ENCODE measurements at regions not wholly inside any gene's neighbourhood (a gene's known extent, or its start where the extent isn't known, plus 50 kb on each side); places are given as distances from the start of the nearest gene placed in this dataset.
"Not testable (repeated sequence)": the region's sequence is repeated elsewhere in the genome, so short reads cannot be mapped to it uniquely, and the experiment has no call there.

DNA sequence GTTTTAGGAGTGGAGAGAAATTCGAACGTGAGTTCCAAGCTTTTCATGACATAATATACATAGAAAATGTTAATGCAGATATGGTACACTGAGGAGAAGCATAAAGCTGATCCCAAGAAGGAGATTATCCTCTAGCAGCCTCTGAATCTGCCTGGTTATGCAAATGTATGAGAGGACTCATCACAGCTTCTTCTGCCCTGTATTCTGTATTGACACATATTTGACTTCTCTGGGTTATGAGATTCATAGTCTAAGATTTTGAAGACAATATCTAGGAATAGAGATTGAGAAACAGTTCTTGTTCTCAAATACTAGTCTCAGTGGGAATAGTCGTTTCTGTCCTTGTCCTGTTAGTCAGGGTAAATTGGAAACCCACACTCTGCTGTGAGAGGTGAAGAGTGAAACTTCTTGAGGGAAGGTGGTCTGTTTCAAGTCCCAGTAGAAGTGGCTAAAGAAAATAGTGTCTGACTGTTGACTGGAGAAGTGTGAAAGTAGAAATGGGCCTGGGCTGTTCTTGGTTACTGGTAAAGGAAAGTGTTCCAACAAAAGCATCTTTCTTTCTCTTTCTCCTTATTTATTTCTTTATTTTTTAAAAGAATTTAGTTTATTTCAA, 1356.6 kb downstream of the SLITRK5 start:
- Mint-ChIP-seq H3K36me3 (ENCODE audit: low read depth) (no peaks in the 10 kb centered on the region), H3K27me3 (ENCODE audit: low read depth) (no peaks in the 10 kb centered on the region), H3K27ac (no peak overlapping the region), H3K4me3 (no peak overlapping the region), H3K4me1 (ENCODE audit: low read depth) (peaks cover 4% of the 10 kb centered on the region), H3K9me3 (peaks cover 17% of the 10 kb centered on the region)
- DNase-seq, result no peak
- CTCF ChIA-PET, result no interaction called here
- intact Hi-C loops (cut with micrococcal nuclease), result no loop called here

DNA sequence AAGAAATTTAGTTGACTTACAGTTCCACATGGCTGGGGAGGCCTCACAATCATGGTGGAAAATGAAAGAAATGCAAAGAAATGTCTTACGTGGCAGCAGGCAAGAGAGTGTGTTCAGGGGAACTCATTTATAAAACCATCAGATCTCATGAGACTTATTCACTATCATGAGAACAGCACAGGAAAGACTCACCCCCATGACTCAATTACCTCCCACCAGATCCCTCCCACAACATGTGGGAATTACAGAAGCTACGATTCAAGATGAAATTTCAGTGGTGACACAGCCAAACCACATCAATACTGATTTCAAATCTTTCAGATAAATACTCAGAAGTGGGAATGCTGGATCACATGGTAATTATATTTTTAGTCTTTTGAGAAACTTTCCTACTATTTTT, 1357.9 kb downstream of the SLITRK5 start:
- H3K27me3 Mint-ChIP-seq (ENCODE audit: low read depth), result no peaks in the 10 kb centered on the region
- peak; percentile 5 for DNase-seq
- H3K4me3 Mint-ChIP-seq, result no peak overlapping the region

DNA sequence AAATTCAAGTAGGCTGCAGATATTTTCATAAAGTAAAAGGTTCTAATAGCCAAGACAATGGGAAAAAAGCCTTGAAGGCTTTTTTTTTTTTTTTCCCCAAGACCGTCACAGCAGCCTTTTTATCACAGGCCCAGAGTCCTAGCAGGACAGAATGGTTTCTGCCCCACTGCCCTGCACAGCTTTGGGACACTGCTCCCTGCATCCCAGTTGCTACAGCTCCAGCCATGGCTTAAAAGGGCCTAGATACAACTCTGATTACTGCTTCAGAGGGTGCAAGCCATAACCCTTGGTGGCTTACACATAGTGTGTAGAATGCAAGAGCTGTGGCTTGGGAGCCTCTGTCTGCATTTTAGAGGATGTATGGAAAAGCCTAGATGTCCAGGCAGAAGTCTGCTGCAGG, 1362.8 kb downstream of the SLITRK5 start:
- CTCF ChIA-PET, result interaction anchor here (0.7 kb wide), 1 partner anchor 138 kb away, joined by 5 read pairs; no protein-coding TSS in a partner anchor
- no peak for DNase-seq
- Mint-ChIP-seq H3K4me3 (no peak overlapping the region), H3K27ac (no peak overlapping the region), H3K27me3 (ENCODE audit: low read depth) (no peaks in the 10 kb centered on the region), H3K4me1 (ENCODE audit: low read depth) (peaks cover 4% of the 10 kb centered on the region), H3K36me3 (ENCODE audit: low read depth) (no peaks in the 10 kb centered on the region), H3K9me3 (peaks cover 9% of the 10 kb centered on the region)
- intact Hi-C loops (cut with micrococcal nuclease), result no loop called here

More for the DNA sequence above, 1357.9 kb downstream of the SLITRK5 start:
- intact Hi-C loops (cut with micrococcal nuclease), result no loop called here
- CTCF ChIA-PET, result no interaction called here
- H3K9me3 Mint-ChIP-seq, result peaks cover 15% of the 10 kb centered on the region
- H3K4me1 Mint-ChIP-seq (ENCODE audit: low read depth), result peaks cover 4% of the 10 kb centered on the region
- H3K27ac Mint-ChIP-seq, result no peak overlapping the region
- no peaks in the 10 kb centered on the region for H3K36me3 Mint-ChIP-seq (ENCODE audit: low read depth)

DNA sequence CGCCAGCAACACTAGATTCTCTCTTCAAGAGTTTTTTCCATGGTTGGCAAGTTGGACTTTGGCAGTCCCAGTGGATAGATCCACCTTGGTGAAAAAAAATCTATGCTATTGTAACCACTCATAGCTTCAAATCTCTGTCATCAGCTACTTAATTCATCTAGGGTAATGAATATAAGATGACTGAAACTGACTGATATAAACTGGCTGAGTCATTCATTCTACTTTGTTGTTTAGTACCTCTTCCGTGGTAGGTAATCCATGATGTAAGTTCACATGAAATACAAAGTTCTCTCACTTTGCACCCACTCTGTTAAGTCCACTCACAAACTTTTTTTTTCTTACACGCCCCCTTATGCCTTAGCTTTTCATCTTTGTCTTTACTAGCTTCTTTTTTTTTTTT, 1381.5 kb downstream of the SLITRK5 start:
- intact Hi-C loops (cut with micrococcal nuclease), result no loop called here
- no peaks in the 10 kb centered on the region for H3K36me3 Mint-ChIP-seq (ENCODE audit: low read depth)
- no peak for DNase-seq
- CTCF ChIA-PET, result interaction anchor here (0.5 kb wide), 1 partner anchor 1188 kb away, joined by 3 read pairs; no protein-coding TSS in a partner anchor
- H3K4me3 Mint-ChIP-seq, result no peak overlapping the region
- peaks cover under 1% of the 10 kb centered on the region for H3K9me3 Mint-ChIP-seq
- no peaks in the 10 kb centered on the region for H3K27me3 Mint-ChIP-seq (ENCODE audit: low read depth)
- no peaks in the 10 kb centered on the region for H3K4me1 Mint-ChIP-seq (ENCODE audit: low read depth)
- H3K27ac Mint-ChIP-seq, result no peak overlapping the region

DNA sequence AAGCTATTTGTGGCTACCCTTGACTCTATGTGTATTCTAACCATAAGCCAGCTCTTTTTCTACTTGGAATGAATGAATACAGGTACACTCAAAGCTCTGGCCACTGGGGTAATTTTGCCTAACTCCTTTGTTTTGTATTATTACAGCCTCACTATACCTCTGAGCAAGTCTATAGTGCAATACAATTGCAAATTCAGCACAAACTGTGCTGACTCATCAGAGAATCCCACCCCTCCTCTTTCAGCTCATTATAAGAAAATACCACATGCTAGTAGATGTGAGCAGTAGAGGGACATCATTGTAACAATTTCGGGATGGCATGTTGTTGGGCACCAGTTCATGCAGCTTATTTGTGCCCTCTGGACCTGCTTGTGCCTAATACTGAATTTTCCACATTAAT, 1382.2 kb downstream of the SLITRK5 start:
- no peak overlapping the region for H3K4me3 Mint-ChIP-seq
- peaks cover 2% of the 10 kb centered on the region for H3K9me3 Mint-ChIP-seq
- CTCF ChIA-PET, result interaction anchor here (0.5 kb wide), 1 partner anchor 1189 kb away, joined by 3 read pairs; no protein-coding TSS in a partner anchor
- H3K27ac Mint-ChIP-seq, result no peak overlapping the region
- no peaks in the 10 kb centered on the region for H3K4me1 Mint-ChIP-seq (ENCODE audit: low read depth)
- H3K27me3 Mint-ChIP-seq (ENCODE audit: low read depth), result no peaks in the 10 kb centered on the region
- intact Hi-C loops (cut with micrococcal nuclease), result no loop called here
- H3K36me3 Mint-ChIP-seq (ENCODE audit: low read depth), result no peaks in the 10 kb centered on the region
- no peak for DNase-seq

DNA sequence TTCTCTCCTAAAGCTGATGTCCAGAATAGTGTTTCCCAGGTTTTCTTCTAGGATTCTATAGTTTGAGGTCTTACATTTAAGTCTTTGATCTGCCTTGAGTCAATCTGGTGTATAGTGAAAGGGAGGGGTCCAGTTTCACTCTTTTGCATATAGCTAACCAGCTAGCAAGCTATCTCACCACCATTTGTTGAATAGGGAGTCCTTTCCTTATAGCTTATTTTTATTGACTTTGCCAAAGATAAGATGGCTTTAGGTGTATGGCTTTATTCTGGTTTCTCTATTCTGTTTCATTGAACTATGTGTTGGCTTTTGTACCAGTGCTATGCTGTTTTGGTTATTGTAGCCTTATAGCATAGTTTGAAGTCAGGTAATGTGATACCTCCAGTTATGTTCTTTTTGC, 1386.1 kb downstream of the SLITRK5 start:
- Mint-ChIP-seq H3K4me1 (ENCODE audit: low read depth) (no peaks in the 10 kb centered on the region), H3K36me3 (ENCODE audit: low read depth) (no peaks in the 10 kb centered on the region), H3K27ac (no peak overlapping the region), H3K27me3 (ENCODE audit: low read depth) (no peaks in the 10 kb centered on the region), H3K4me3 (no peak overlapping the region), H3K9me3 (peaks cover 4% of the 10 kb centered on the region)
- CTCF ChIA-PET, result no interaction called here
- intact Hi-C loops (cut with micrococcal nuclease), result no loop called here
- no peak for DNase-seq

DNA sequence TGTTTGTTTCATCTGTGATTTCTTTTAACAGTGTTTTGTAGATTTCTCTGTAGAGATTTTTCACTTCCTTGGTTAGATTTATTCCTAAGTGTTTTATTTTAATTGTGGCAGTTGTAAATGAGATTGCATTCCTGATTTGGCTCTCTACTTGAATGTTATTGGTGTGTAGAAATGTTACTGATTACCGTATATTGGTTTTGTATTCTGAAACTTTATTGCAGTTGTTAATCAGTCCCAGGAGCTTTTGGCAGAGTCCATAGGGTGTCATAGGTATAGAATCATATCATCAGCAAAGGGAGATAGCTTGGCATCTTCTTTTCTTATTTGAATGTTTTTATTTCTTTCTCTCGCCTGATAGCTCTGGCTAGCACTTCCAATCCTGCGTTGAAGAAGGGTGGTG, 1386.7 kb downstream of the SLITRK5 start:
- H3K4me1 Mint-ChIP-seq (ENCODE audit: low read depth), result no peaks in the 10 kb centered on the region
- no peaks in the 10 kb centered on the region for H3K27me3 Mint-ChIP-seq (ENCODE audit: low read depth)
- CTCF ChIA-PET, result no interaction called here
- no peak overlapping the region for H3K27ac Mint-ChIP-seq
- H3K9me3 Mint-ChIP-seq, result peaks cover 4% of the 10 kb centered on the region
- H3K36me3 Mint-ChIP-seq (ENCODE audit: low read depth), result no peaks in the 10 kb centered on the region
- no peak for DNase-seq
- H3K4me3 Mint-ChIP-seq, result no peak overlapping the region
- intact Hi-C loops (cut with micrococcal nuclease), result no loop called here

DNA sequence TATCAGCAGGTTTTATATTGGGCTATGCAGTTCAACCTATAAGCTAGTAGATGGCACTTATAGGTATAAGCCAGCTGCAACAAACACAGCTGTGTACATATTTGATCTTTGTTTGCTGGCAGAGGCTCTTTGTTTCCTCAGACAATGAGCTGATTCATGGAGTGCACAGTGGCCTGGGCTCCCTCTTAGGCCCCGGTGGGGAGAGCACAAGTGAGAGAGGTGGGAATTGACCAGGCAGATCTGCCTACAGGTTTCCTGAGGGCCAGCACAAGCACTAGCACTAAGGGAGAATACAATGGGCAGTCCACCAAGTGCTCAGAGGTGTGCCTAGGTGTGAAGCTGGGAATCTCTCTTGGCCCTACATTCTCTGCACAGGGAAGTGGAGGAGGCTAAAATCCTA, 1390.7 kb downstream of the SLITRK5 start:
- H3K9me3 Mint-ChIP-seq, result peaks cover 4% of the 10 kb centered on the region
- CTCF ChIA-PET, result no interaction called here
- intact Hi-C loops (cut with micrococcal nuclease), result loop anchor here (10.0 kb wide), 1 partner anchor 1057 kb away; no protein-coding TSS in a partner anchor

DNA sequence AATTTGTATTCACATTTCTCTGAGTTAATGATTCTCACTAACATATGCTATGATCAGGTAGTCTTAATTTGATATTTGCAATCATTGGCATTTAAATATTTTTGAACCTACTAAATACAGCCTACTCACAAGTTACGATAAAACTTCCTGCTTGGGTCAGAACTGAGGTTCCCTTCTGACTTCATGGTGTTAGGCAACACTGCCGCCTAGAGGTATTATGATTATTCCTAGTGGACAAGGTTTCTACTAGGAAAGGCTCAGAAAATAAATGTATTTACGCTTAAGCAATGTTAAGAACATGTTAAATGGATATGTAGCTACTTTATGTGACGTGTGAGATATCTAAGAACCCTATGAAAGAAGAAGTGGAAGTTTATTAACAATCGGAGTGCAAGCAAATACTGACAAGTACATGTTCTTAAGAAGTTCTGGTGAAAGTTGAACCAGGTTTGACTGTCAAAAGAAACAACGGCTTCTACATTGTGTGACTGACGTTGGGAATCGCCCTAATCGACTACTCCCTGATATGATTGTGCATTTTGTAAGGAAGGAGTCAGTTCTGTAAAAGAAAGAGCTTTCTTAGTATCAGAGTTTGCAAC, 1395.8 kb downstream of the SLITRK5 start:
- H3K27me3 Mint-ChIP-seq (ENCODE audit: low read depth), result no peaks in the 10 kb centered on the region
- H3K4me1 Mint-ChIP-seq (ENCODE audit: low read depth), result no peaks in the 10 kb centered on the region
- no peak overlapping the region for H3K4me3 Mint-ChIP-seq
- peak; percentile 18 for DNase-seq
- no peaks in the 10 kb centered on the region for H3K36me3 Mint-ChIP-seq (ENCODE audit: low read depth)
- intact Hi-C loops (cut with micrococcal nuclease), result loop anchor here (5.0 to 10.0 kb wide), 2 partner anchors 1062 to 1395 kb away; partner anchors contain the start of gene SLITRK5
- no peak overlapping the region for H3K27ac Mint-ChIP-seq
- H3K9me3 Mint-ChIP-seq, result peaks cover 3% of the 10 kb centered on the region
- CTCF ChIA-PET, result interaction anchor here (0.9 kb wide), 2 partner anchors 8 to 28 kb away, joined by 3 read pairs; no protein-coding TSS in a partner anchor

More for the DNA sequence above, 1390.7 kb downstream of the SLITRK5 start:
- no peaks in the 10 kb centered on the region for H3K36me3 Mint-ChIP-seq (ENCODE audit: low read depth)
- no peak overlapping the region for H3K4me3 Mint-ChIP-seq
- H3K27ac Mint-ChIP-seq, result no peak overlapping the region
- no peaks in the 10 kb centered on the region for H3K4me1 Mint-ChIP-seq (ENCODE audit: low read depth)
- DNase-seq, result no peak
- H3K27me3 Mint-ChIP-seq (ENCODE audit: low read depth), result no peaks in the 10 kb centered on the region

DNA sequence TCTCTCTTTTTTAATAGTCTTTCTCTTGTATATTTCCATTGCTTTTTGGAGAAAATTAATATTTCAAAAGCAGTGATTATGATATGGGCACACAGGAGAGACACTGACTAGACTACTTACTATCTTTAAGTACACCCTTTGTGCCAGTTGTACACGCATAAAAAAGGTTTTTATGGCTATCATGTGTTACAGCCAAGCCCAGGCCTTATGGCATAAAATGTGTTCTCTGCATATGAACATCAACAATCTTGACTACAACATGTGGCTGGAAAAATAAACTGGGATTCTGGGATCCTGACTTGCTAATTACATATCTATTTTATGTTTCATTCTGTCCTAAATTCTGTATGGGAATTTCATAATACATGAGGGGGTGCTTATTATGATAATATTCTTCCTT, 1401.8 kb downstream of the SLITRK5 start:
- Mint-ChIP-seq H3K4me1 (ENCODE audit: low read depth) (no peaks in the 10 kb centered on the region), H3K27ac (no peak overlapping the region), H3K9me3 (peaks cover 1% of the 10 kb centered on the region), H3K4me3 (no peak overlapping the region), H3K36me3 (ENCODE audit: low read depth) (no peaks in the 10 kb centered on the region), H3K27me3 (ENCODE audit: low read depth) (no peaks in the 10 kb centered on the region)
- intact Hi-C loops (cut with micrococcal nuclease), result no loop called here
- DNase-seq, result no peak
- CTCF ChIA-PET, result no interaction called here

DNA sequence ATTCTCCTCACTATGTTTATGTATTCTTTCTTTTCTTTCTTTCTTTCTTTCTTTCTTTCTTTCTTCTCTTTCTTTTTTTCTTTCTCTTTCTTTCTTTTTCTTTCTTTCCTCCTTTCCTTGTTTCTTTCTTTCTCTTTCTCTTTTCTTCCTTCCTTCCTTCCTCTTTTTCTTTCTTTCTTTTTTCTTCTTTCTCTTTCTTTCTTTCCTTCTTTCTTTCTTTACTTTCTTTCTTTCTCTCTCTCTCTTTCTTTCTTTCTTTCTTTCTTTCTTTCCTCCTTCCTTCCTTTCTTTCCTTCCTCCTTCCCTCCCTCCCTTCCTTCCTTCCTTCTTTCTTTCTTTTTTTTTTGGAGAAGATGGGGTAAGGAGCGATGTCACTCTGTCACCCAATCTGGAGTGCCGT, 1405.5 kb downstream of the SLITRK5 start:
- intact Hi-C loops (cut with micrococcal nuclease), result no loop called here
- Mint-ChIP-seq H3K4me3 (no peak overlapping the region), H3K9me3 (no peaks in the 10 kb centered on the region), H3K4me1 (ENCODE audit: low read depth) (no peaks in the 10 kb centered on the region), H3K27ac (no peak overlapping the region), H3K27me3 (ENCODE audit: low read depth) (no peaks in the 10 kb centered on the region), H3K36me3 (ENCODE audit: low read depth) (no peaks in the 10 kb centered on the region)
- CTCF ChIA-PET, result no interaction called here
- DNase-seq, result no peak

DNA sequence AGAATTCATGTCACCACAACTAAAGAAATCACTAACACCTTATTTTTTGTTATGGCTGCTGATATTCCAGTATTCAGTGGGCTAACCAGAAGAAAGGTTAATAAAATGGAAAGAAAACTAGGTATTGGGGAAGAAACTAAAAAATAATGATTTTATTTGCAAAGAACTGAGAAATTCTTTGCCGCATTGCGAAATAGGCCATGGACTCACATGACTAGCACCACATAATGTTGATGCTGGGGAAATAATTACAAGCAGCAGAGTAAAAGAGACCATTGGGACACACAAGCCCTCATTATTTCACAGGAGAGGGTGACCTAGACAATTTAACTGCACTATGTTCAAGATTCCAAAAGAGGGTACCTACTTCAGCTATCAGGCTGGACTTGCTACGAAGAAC, 1411.5 kb downstream of the SLITRK5 start:
- no peaks in the 10 kb centered on the region for H3K36me3 Mint-ChIP-seq (ENCODE audit: low read depth)
- H3K4me3 Mint-ChIP-seq, result no peak overlapping the region
- CTCF ChIA-PET, result no interaction called here
- no peaks in the 10 kb centered on the region for H3K4me1 Mint-ChIP-seq (ENCODE audit: low read depth)
- H3K27me3 Mint-ChIP-seq (ENCODE audit: low read depth), result no peaks in the 10 kb centered on the region
- no peak for DNase-seq
- no peak overlapping the region for H3K27ac Mint-ChIP-seq
- intact Hi-C loops (cut with micrococcal nuclease), result no loop called here
- H3K9me3 Mint-ChIP-seq, result peaks cover 2% of the 10 kb centered on the region

DNA sequence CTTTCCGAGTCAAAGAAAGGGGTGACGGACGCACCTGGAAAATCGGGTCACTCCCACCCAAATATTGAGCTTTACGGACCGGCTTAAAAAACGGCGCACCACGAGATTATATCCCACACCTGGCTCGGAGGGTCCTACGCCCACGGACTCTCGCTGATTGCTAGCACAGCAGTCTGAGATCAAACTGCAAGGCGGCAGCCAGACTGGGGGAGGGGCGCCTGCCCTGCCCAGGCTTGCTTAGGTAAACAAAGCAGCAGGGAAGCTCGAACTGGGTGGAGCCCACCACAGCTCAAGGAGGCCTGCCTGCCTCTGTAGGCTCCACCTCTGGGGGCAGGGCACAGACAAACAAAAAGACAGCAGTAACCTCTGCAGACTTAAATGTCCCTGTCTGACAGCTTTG, 1416.9 kb downstream of the SLITRK5 start:
- H3K4me3 Mint-ChIP-seq; H3K27ac Mint-ChIP-seq; H3K4me1 Mint-ChIP-seq (ENCODE audit: low read depth): not testable (repeated sequence)

More for the DNA sequence above, 1416.9 kb downstream of the SLITRK5 start:
- intact Hi-C loops (cut with micrococcal nuclease); DNase-seq; H3K9me3 Mint-ChIP-seq; CTCF ChIA-PET; H3K36me3 Mint-ChIP-seq (ENCODE audit: low read depth); H3K27me3 Mint-ChIP-seq (ENCODE audit: low read depth): not testable (repeated sequence)

Data from activated naive CD4-positive, alpha-beta T cell treated with anti-CD3 and anti-CD28 coated beads for 36 hours (primary cell).